Tibial nerve (tissue), 3 donors: ENCODE measurements at regions not wholly inside any gene's neighbourhood (a gene's known extent, or its start where the extent isn't known, plus 50 kb on each side); places are given as distances from the start of the nearest gene placed in this dataset.

Source experiments
- POLR2A ChIP-seq, 2 donors: fragments of 450-650 bp; IDR thresholded peaks; one replicate each; pipeline ENCODE4 v1.6.1; 2017; ENCODE audit warnings: antibody characterized with exemption in 2 of 2, mild to moderate bottlenecking in 2 of 2, moderate library complexity in 2 of 2
- TF ChIP-seq, protein P1 (sequence below), 5 experiments: fragments of 200-600 bp in 3 of 5; fragments of 450-650 bp in 2 of 5; sonication (generic) in 3 of 5; IDR thresholded peaks; one replicate each; pipeline ENCODE4 v1.5.1; 2016 to 2019; ENCODE audit warnings: antibody characterized with exemption in 5 of 5, mild to moderate bottlenecking in 3 of 5, moderate library complexity in 2 of 5

DNA sequence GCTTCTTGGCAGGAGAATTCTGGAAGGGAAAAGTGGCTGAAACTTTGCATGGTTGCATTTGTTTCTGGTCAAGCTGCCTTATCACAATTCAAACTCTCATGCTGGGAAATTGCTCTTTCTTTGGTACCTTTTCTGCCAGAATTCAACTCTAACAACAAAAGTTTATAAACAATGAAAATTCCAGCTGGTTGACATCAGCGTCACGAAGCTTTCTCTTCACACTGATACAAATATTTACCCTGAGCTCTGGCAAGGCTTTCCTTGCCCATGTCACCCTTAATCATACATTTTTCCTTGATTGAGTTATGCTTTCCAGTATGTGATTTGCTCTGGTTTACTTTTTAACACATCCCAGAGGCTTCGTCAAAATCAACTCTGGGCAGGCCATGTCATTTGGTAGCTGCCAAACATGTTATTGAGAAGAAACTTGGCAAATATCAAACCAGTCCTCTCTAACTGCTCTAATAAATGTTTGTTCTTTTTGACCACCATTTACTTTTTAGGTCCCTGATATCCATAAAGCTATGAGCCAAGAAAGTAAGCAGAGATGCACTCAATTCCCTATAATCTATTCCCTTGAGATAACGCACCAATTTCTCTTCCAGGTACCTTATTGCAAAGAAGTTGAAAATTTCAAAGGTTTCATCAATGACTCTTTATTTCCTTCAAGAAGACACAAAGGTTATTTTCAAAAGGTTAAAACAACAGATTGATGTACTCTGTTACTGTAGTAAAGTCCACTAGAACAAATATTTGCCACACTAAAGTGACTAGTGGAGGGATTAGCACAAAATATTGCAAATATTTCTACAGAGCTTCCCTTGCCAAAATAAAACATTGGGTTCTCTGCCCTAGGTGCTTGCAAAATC, 1241.1 kb upstream of the ZEB2 start:
- TF ChIP-seq, protein P1, sequence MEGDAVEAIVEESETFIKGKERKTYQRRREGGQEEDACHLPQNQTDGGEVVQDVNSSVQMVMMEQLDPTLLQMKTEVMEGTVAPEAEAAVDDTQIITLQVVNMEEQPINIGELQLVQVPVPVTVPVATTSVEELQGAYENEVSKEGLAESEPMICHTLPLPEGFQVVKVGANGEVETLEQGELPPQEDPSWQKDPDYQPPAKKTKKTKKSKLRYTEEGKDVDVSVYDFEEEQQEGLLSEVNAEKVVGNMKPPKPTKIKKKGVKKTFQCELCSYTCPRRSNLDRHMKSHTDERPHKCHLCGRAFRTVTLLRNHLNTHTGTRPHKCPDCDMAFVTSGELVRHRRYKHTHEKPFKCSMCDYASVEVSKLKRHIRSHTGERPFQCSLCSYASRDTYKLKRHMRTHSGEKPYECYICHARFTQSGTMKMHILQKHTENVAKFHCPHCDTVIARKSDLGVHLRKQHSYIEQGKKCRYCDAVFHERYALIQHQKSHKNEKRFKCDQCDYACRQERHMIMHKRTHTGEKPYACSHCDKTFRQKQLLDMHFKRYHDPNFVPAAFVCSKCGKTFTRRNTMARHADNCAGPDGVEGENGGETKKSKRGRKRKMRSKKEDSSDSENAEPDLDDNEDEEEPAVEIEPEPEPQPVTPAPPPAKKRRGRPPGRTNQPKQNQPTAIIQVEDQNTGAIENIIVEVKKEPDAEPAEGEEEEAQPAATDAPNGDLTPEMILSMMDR (IDR thresholded peaks at IDR 0.05) = no peak
- TF ChIP-seq POLR2A (IDR thresholded peaks at IDR 0.05) = no peak
